Colonic mucosa (tissue), 4 donors: ENCODE measurements at regions not wholly inside any gene's neighbourhood (a gene's known extent, or its start where the extent isn't known, plus 50 kb on each side); places are given as distances from the start of the nearest gene placed in this dataset.

Experiments used
- DNase-seq: peaks from one replicate; pipeline ENCODE4 v3.0.0-alpha.2; 2020
- H3K27ac ChIP-seq: fragments of 200-600 bp; one replicate; pipeline ENCODE4 v1.8.0; 2021
- H3K27me3 ChIP-seq: fragments of 200-600 bp; one replicate; pipeline ENCODE4 v1.8.0; 2021
- H3K36me3 ChIP-seq: fragments of 200-600 bp; one replicate; pipeline ENCODE4 v1.8.0; 2021
- H3K4me1 ChIP-seq: fragments of 200-600 bp; one replicate; pipeline ENCODE4 v1.8.0; 2021; ENCODE audit warnings: mild to moderate bottlenecking
- H3K4me3 ChIP-seq: fragments of 200-600 bp; one replicate; pipeline ENCODE4 v1.8.0; 2021
- H3K9ac ChIP-seq, 2 donors: one replicate each; pipeline ENCODE4 v1.7.0; 2013; ENCODE audit warnings: control low read depth in 2 of 2, low read depth in 2 of 2, low read length in 2 of 2
- H3K9me3 ChIP-seq: fragments of 200-600 bp; one replicate; pipeline ENCODE4 v1.8.0; 2021
- CTCF ChIP-seq: fragments of 200-600 bp; IDR thresholded peaks from one replicate; pipeline ENCODE4 v1.8.0; 2022; ENCODE audit warnings: antibody characterized with exemption, mild to moderate bottlenecking
- intact Hi-C: fragments of 100-400 bp; cut with DNase I; formaldehyde crosslinking; loops from one replicate; pipeline ENCODE4 v1.14.1; 2022
- donor health status: healthy.
- donor health status: DM: no; HTN: no; CAD: no.
- donor health status: DM: no; HTN: no; CAD: no.

- intact Hi-C loops: no loop called here
- no peaks in the 10 kb centered on the region for H3K27me3 ChIP-seq
- TF ChIP-seq CTCF: no peak
- H3K36me3 ChIP-seq: no peaks in the 10 kb centered on the region
- no peaks in the 10 kb centered on the region for H3K9me3 ChIP-seq
- H3K9ac ChIP-seq: no peak overlapping the region
- no peak overlapping the region for H3K27ac ChIP-seq
- DNase-seq: no peak
- H3K4me3 ChIP-seq: no peak overlapping the region
- H3K4me1 ChIP-seq: no peaks in the 10 kb centered on the region
Measured at GRCh38 chr7:51518646-51519045, 202.0 kb upstream of the COBL start.

GRCh38 chr7:51517187-51517586 lies 200.6 kb upstream of the COBL start:
- Histone ChIP-seq H3K9ac (no peak overlapping the region), H3K4me1 (no peaks in the 10 kb centered on the region), H3K4me3 (no peak overlapping the region), H3K36me3 (no peaks in the 10 kb centered on the region), H3K27ac (no peak overlapping the region), H3K27me3 (no peaks in the 10 kb centered on the region), H3K9me3 (no peaks in the 10 kb centered on the region)
- DNase-seq: no peak
- intact Hi-C loops: no loop called here
- no peak for TF ChIP-seq CTCF

- Histone ChIP-seq H3K27ac (no peak overlapping the region), H3K4me1 (no peaks in the 10 kb centered on the region), H3K36me3 (no peaks in the 10 kb centered on the region), H3K4me3 (no peak overlapping the region), H3K9me3 (no peaks in the 10 kb centered on the region), H3K27me3 (no peaks in the 10 kb centered on the region), H3K9ac (no peak overlapping the region)
- DNase-seq: no peak
- intact Hi-C loops: no loop called here
- no peak for TF ChIP-seq CTCF
Measured at GRCh38 chr7:51501620-51502019, 185.0 kb upstream of the COBL start.

- Histone ChIP-seq H3K4me3 (no peak overlapping the region), H3K9ac (no peak overlapping the region), H3K27me3 (no peaks in the 10 kb centered on the region), H3K4me1 (no peaks in the 10 kb centered on the region), H3K9me3 (no peaks in the 10 kb centered on the region), H3K36me3 (no peaks in the 10 kb centered on the region), H3K27ac (no peak overlapping the region)
- intact Hi-C loops: no loop called here
- no peak for TF ChIP-seq CTCF
- DNase-seq: no peak
Measured at GRCh38 chr7:51482976-51483375, 166.4 kb upstream of the COBL start.

GRCh38 chr7:51481421-51481820 lies 164.8 kb upstream of the COBL start:
- TF ChIP-seq CTCF: no peak
- Histone ChIP-seq H3K27ac (no peak overlapping the region), H3K36me3 (no peaks in the 10 kb centered on the region), H3K4me3 (no peak overlapping the region), H3K4me1 (no peaks in the 10 kb centered on the region), H3K9me3 (no peaks in the 10 kb centered on the region), H3K9ac (no peak overlapping the region), H3K27me3 (no peaks in the 10 kb centered on the region)
- DNase-seq: no peak
- intact Hi-C loops: no loop called here

GRCh38 chr7:51477819-51478218 lies 161.2 kb upstream of the COBL start:
- H3K4me1 ChIP-seq: no peaks in the 10 kb centered on the region
- no peak overlapping the region for H3K27ac ChIP-seq
- intact Hi-C loops: no loop called here
- H3K36me3 ChIP-seq: no peaks in the 10 kb centered on the region
- H3K9ac ChIP-seq: no peak overlapping the region
- no peak for TF ChIP-seq CTCF
- H3K9me3 ChIP-seq: no peaks in the 10 kb centered on the region
- no peak for DNase-seq
- no peak overlapping the region for H3K4me3 ChIP-seq
- no peaks in the 10 kb centered on the region for H3K27me3 ChIP-seq
